SK-N-SH treated with all-trans-retinoic acid at 6 μM for 48 hours (cell line): ENCODE measurements at regions not wholly inside any gene's neighbourhood (a gene's known extent, or its start where the extent isn't known, plus 50 kb on each side); places are given as distances from the start of the nearest gene placed in this dataset.

Experiments
- ATAC-seq: fragments of 200-7000 bp; cut with Tn5 transposase; 3 replicates; pipeline ENCODE4 v1.9.1; 2020; ENCODE audit warnings: mild to moderate bottlenecking, moderate library complexity
- ARNTL ChIP-seq: fragments of 450-650 bp; formaldehyde crosslinking; IDR thresholded peaks from 2 replicates; pipeline ENCODE4 v1.5.0; 2020; ENCODE audit warnings: low read depth, mild to moderate bottlenecking, moderate library complexity, borderline replicate concordance
- BACH2 ChIP-seq: fragments of 250-450 bp; sonication (Bioruptor Pico); IDR thresholded peaks from 2 replicates; pipeline ENCODE4 v1.9.0; 2021; ENCODE audit warnings: mild to moderate bottlenecking, borderline replicate concordance
- CSDC2 ChIP-seq: fragments of 250-450 bp; sonication (Bioruptor Pico); IDR thresholded peaks from 2 replicates; pipeline ENCODE4 v1.5.0; 2020; ENCODE audit warnings: mild to moderate bottlenecking, moderate library complexity
- ESRRG ChIP-seq: fragments of 250-450 bp; sonication (Bioruptor Pico); IDR thresholded peaks from 2 replicates; pipeline ENCODE4 v1.6.1; 2021; ENCODE audit warnings: mild to moderate bottlenecking
- ISL1 ChIP-seq: fragments of 250-450 bp; sonication (Bioruptor Pico); IDR thresholded peaks from 2 replicates; pipeline ENCODE4 v2.1.2; 2022; ENCODE audit warnings: mild to moderate bottlenecking, moderate library complexity
- PPARA ChIP-seq: fragments of 250-450 bp; sonication (Bioruptor Pico); IDR thresholded peaks from 2 replicates; pipeline ENCODE4 v1.5.0; 2020; ENCODE audit warnings: mild to moderate bottlenecking, borderline replicate concordance
- RARB ChIP-seq: fragments of 250-450 bp; sonication (Bioruptor Pico); IDR thresholded peaks from 2 replicates; pipeline ENCODE4 v1.8.0; 2021; ENCODE audit warnings: mild to moderate bottlenecking, moderate library complexity
- SNAI2 ChIP-seq: fragments of 250-450 bp; sonication (Bioruptor Pico); IDR thresholded peaks from 2 replicates; pipeline ENCODE4 v1.5.0; 2020; ENCODE audit warnings: mild to moderate bottlenecking, moderate library complexity
- TCF4 ChIP-seq: fragments of 250-450 bp; sonication (Bioruptor Pico); IDR thresholded peaks from 2 replicates; pipeline ENCODE4 v1.8.0; 2021; ENCODE audit warnings: mild to moderate bottlenecking, moderate library complexity, borderline replicate concordance
- TOX ChIP-seq: fragments of 250-450 bp; sonication (Bioruptor Pico); IDR thresholded peaks from 2 replicates; pipeline ENCODE4 v1.8.0; 2021; ENCODE audit warnings: mild to moderate bottlenecking, moderate library complexity, borderline replicate concordance
- ZC3H10 ChIP-seq: fragments of 250-450 bp; sonication (Bioruptor Pico); IDR thresholded peaks from 2 replicates; pipeline ENCODE4 v1.5.1; 2021; ENCODE audit warnings: mild to moderate bottlenecking, moderate library complexity
- ZFP3 ChIP-seq: fragments of 250-450 bp; sonication (Bioruptor Pico); IDR thresholded peaks from 2 replicates; pipeline ENCODE4 v1.5.0; 2020; ENCODE audit warnings: mild to moderate bottlenecking, moderate library complexity
- ZFP30 ChIP-seq: fragments of 450-650 bp; formaldehyde crosslinking; IDR thresholded peaks from 2 replicates; pipeline ENCODE4 v1.5.0; 2022; ENCODE audit warnings: mild to moderate bottlenecking, moderate library complexity
- ZNF565 ChIP-seq: fragments of 450-650 bp; formaldehyde crosslinking; conservative IDR thresholded peaks from 2 replicates; pipeline ENCODE4 v1.5.0; 2020; ENCODE audit warnings: low read depth, mild to moderate bottlenecking, moderate library complexity
- ZNF8 ChIP-seq: fragments of 450-650 bp; formaldehyde crosslinking; IDR thresholded peaks from 2 replicates; pipeline ENCODE4 v1.5.0; 2020; ENCODE audit warnings: mild to moderate bottlenecking, moderate library complexity
- TF ChIP-seq, protein P1 (sequence below): fragments of 250-450 bp; sonication (Bioruptor Pico); IDR thresholded peaks from 2 replicates; pipeline ENCODE4 v1.5.1; 2021; ENCODE audit warnings: mild to moderate bottlenecking, moderate library complexity
- TF ChIP-seq, protein P2 (sequence below): fragments of 250-450 bp; sonication (Bioruptor Pico); IDR thresholded peaks from 2 replicates; pipeline ENCODE4 v1.5.0; 2020; ENCODE audit warnings: mild to moderate bottlenecking, moderate library complexity
- TF ChIP-seq, protein P3 (sequence below): fragments of 250-450 bp; sonication (Bioruptor Pico); IDR thresholded peaks from 2 replicates; pipeline ENCODE4 v1.5.1; 2020; ENCODE audit warnings: low read depth, mild to moderate bottlenecking, moderate library complexity
- TF ChIP-seq, protein P4 (sequence below): fragments of 250-450 bp; sonication (Bioruptor Pico); IDR thresholded peaks from 2 replicates; pipeline ENCODE4 v1.8.0; 2020; ENCODE audit warnings: mild to moderate bottlenecking, moderate library complexity, borderline replicate concordance
- TF ChIP-seq, protein P5 (sequence below): fragments of 250-450 bp; sonication (Bioruptor Pico); IDR thresholded peaks from 2 replicates; pipeline ENCODE4 v1.8.0; 2021; ENCODE audit warnings: low read depth, mild to moderate bottlenecking, moderate library complexity, borderline replicate concordance

DNA sequence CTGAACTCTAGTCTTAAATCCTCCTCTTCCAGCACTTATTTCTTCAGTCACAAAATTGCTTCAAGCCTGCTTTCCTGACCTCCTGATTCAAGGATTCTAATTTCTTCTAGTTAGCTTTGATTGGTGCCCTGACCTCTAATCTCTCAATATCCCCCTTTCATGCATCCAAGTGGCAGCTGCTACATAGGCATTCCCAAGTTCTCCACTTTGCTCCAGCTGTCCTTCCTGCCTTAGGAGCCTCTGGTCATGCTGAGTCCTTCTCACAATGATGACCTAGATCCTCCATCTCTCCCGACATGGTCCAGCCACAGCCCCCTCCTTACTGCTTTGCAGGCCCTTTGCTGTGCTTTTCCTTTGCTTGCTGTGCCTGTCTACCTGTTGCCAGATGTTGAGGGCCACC, 347.8 kb upstream of the C2CD4B start:
- no peak for ATAC-seq
- no peak for TF ChIP-seq ZFP30 (CRISPR knock-in tag)
- TF ChIP-seq, protein P1, sequence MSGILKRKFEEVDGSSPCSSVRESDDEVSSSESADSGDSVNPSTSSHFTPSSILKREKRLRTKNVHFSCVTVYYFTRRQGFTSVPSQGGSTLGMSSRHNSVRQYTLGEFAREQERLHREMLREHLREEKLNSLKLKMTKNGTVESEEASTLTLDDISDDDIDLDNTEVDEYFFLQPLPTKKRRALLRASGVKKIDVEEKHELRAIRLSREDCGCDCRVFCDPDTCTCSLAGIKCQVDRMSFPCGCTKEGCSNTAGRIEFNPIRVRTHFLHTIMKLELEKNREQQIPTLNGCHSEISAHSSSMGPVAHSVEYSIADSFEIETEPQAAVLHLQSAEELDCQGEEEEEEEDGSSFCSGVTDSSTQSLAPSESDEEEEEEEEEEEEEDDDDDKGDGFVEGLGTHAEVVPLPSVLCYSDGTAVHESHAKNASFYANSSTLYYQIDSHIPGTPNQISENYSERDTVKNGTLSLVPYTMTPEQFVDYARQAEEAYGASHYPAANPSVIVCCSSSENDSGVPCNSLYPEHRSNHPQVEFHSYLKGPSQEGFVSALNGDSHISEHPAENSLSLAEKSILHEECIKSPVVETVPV = no peak
- TF ChIP-seq ZNF565 (CRISPR knock-in tag) = no peak
- TF ChIP-seq ZNF8 (CRISPR knock-in tag) = no peak
- no peak for TF ChIP-seq ZFP3 (CRISPR knock-in tag)
- no peak for TF ChIP-seq SNAI2 (CRISPR knock-in tag)
- TF ChIP-seq, protein P2, sequence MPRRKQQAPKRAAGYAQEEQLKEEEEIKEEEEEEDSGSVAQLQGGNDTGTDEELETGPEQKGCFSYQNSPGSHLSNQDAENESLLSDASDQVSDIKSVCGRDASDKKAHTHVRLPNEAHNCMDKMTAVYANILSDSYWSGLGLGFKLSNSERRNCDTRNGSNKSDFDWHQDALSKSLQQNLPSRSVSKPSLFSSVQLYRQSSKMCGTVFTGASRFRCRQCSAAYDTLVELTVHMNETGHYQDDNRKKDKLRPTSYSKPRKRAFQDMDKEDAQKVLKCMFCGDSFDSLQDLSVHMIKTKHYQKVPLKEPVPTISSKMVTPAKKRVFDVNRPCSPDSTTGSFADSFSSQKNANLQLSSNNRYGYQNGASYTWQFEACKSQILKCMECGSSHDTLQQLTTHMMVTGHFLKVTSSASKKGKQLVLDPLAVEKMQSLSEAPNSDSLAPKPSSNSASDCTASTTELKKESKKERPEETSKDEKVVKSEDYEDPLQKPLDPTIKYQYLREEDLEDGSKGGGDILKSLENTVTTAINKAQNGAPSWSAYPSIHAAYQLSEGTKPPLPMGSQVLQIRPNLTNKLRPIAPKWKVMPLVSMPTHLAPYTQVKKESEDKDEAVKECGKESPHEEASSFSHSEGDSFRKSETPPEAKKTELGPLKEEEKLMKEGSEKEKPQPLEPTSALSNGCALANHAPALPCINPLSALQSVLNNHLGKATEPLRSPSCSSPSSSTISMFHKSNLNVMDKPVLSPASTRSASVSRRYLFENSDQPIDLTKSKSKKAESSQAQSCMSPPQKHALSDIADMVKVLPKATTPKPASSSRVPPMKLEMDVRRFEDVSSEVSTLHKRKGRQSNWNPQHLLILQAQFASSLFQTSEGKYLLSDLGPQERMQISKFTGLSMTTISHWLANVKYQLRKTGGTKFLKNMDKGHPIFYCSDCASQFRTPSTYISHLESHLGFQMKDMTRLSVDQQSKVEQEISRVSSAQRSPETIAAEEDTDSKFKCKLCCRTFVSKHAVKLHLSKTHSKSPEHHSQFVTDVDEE (CRISPR knock-in tag) = no peak
- no peak for TF ChIP-seq ARNTL
- TF ChIP-seq PPARA (CRISPR knock-in tag) = no peak
- TF ChIP-seq ESRRG (CRISPR knock-in tag) = no peak
- no peak for TF ChIP-seq RARB (CRISPR knock-in tag)
- TF ChIP-seq BACH2 (CRISPR knock-in tag) = no peak
- TF ChIP-seq, protein P3, sequence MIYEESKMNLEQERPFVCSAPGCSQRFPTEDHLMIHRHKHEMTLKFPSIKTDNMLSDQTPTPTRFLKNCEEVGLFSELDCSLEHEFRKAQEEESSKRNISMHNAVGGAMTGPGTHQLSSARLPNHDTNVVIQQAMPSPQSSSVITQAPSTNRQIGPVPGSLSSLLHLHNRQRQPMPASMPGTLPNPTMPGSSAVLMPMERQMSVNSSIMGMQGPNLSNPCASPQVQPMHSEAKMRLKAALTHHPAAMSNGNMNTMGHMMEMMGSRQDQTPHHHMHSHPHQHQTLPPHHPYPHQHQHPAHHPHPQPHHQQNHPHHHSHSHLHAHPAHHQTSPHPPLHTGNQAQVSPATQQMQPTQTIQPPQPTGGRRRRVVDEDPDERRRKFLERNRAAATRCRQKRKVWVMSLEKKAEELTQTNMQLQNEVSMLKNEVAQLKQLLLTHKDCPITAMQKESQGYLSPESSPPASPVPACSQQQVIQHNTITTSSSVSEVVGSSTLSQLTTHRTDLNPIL (CRISPR knock-in tag) = no peak

DNA sequence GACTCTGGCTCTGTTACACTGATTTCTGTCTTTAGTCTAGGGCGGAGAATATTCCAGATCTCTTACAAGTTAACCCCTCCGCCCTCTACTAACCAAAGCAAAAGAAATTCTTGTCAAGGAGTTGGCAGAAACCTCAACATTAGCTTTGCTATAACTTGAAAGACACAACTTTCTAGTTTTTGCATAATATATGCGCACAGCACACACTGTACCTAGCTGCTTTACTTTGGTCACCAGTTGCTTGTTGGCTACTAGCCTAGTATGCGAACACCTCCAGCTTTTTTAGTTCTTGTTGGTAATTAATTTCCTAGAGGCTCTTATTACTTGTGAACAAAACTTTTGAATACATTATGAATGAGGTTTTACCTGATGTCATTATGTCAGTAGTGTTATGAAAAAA, 348.8 kb upstream of the C2CD4B start:
- TF ChIP-seq, protein P1 = no peak
- TF ChIP-seq ZNF8 (CRISPR knock-in tag) (no peak), ZNF565 (CRISPR knock-in tag) (no peak), CSDC2 (CRISPR knock-in tag) (no peak), TOX (CRISPR knock-in tag) (no peak), BACH2 (CRISPR knock-in tag) (no peak), ZC3H10 (CRISPR knock-in tag) (no peak), SNAI2 (CRISPR knock-in tag) (no peak), ISL1 (CRISPR knock-in tag) (no peak), RARB (CRISPR knock-in tag) (no peak), ARNTL (no peak), ESRRG (CRISPR knock-in tag) (no peak), TCF4 (CRISPR knock-in tag) (no peak)
- TF ChIP-seq, protein P3 (CRISPR knock-in tag) = no peak
- TF ChIP-seq, protein P4, sequence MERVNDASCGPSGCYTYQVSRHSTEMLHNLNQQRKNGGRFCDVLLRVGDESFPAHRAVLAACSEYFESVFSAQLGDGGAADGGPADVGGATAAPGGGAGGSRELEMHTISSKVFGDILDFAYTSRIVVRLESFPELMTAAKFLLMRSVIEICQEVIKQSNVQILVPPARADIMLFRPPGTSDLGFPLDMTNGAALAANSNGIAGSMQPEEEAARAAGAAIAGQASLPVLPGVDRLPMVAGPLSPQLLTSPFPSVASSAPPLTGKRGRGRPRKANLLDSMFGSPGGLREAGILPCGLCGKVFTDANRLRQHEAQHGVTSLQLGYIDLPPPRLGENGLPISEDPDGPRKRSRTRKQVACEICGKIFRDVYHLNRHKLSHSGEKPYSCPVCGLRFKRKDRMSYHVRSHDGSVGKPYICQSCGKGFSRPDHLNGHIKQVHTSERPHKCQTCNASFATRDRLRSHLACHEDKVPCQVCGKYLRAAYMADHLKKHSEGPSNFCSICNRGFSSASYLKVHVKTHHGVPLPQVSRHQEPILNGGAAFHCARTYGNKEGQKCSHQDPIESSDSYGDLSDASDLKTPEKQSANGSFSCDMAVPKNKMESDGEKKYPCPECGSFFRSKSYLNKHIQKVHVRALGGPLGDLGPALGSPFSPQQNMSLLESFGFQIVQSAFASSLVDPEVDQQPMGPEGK (CRISPR knock-in tag) = no peak
- TF ChIP-seq, protein P2 (CRISPR knock-in tag) = no peak
- TF ChIP-seq, protein P5, sequence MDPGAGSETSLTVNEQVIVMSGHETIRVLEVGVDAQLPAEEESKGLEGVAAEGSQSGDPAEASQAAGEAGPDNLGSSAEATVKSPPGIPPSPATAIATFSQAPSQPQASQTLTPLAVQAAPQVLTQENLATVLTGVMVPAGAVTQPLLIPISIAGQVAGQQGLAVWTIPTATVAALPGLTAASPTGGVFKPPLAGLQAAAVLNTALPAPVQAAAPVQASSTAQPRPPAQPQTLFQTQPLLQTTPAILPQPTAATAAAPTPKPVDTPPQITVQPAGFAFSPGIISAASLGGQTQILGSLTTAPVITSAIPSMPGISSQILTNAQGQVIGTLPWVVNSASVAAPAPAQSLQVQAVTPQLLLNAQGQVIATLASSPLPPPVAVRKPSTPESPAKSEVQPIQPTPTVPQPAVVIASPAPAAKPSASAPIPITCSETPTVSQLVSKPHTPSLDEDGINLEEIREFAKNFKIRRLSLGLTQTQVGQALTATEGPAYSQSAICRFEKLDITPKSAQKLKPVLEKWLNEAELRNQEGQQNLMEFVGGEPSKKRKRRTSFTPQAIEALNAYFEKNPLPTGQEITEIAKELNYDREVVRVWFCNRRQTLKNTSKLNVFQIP (CRISPR knock-in tag) = no peak
- no peak for ATAC-seq
